HG02938 (cell line): ENCODE measurements at regions not wholly inside any gene's neighbourhood (a gene's known extent, or its start where the extent isn't known, plus 50 kb on each side); places are given as distances from the start of the nearest gene placed in this dataset.

Experiments
- ATAC-seq: cut with Tn5 transposase; IDR thresholded peaks from one replicate; pipeline ENCODE4 v1.9.1; 2021; ENCODE audit warnings: mild to moderate bottlenecking, moderate library complexity; ENCODE audit not compliant: unreplicated experiment

DNA sequence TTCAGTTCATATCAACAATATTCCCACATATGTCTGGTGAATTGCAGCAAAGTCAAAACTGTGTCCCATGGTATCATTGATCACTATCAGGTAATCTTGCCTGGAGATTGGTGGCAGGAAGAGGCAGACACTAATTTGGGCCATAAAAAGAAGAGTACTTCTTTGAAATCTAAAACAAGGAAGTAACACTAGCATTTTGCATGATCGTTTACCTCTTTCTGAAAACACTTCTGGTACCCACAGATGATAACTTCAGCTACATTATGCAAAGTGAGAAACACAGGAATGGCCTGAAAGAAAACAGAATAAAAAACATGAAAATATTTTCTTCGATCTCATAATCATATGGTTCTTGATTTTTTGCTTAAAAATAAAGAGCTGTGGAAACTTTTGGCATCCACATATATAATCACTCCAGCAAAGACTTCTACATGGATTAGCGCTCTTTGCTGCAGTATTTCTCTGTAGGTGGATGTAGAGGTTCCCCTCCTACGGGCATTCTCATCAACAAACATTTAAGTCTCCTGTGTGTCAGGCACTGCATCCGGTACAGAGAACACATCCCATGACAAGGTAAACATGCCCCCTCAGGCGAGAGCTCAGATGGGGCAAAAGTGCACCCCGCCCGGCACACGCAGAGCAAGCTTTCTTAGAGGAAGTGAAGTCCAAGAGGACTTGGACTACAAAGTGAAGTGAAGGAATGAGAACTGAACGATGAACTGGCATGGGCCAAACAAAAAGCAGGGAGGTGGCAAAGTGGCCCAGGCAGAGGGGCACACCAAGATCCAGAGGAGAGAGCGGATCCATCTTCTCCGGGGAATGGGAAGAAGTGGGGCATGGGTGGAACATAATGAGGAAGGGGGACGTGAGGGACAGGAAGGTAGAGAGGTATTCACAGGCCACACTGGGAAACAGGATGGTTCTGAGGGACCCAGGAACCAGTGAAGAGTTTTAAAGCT lies 68.0 kb upstream of the RIOK3 start:
- ATAC-seq, result no peak

- no peak for ATAC-seq
Measured at GRCh38 chr18:23386317-23386716, 66.8 kb upstream of the RIOK3 start.

DNA sequence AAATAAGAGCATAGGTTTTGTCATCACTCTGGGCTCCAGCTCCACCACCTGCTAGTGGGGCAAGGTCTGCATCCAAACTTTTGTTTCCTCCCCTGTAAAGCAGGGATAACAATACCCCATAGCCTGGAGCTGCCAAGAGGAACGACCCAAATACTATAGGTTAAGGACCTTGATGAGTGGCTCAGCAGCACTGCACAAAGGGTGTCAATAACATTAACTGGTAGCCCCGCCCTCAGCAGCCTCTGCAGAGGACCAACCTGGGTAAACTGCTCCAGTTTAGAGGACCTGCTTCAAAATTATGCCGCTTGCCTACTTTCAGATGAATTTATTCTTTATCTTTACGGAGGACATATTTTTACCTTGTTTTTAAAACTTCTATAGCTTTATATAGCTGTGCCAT lies 65.8 kb upstream of the RIOK3 start:
- ATAC-seq, result no peak

DNA sequence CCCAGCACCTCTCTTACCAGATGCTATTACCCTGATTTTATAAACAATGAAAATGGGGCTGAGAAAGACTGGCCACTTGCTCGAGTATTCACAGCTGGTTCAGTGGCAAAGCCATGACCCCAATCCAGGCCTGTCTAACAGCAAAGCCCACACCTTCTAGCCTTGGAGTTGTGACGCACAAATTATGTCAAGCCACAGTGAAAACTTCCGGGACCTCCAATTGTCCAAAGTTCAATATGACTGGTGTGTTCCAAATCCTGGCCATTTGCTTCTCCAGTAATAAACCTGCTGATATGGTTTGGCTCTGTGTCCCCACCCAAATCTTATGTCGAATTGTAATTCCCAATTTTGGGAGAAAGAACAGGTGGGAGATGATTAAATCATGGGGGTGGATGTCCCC lies 64.7 kb upstream of the RIOK3 start:
- ATAC-seq, result no peak

DNA sequence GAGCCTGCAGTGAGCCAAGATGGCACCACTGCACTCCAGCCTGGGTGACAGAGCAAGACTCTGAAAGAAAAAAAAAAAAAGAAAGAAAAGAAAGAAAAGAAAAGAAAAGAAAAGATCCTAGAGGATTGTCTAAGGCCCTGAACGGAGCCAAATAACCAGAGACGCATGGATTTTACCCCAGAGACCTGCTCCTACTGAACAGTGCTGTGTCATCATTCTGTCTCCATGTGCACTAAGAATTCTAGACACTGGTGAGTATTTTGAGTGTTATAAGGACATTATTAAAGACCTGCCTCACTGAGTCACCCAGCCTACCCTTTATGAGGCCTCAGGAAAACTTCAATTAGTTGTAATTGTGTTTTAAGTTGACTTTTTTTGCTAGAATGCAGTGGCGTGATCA lies 61.9 kb upstream of the RIOK3 start:
- no peak for ATAC-seq

DNA sequence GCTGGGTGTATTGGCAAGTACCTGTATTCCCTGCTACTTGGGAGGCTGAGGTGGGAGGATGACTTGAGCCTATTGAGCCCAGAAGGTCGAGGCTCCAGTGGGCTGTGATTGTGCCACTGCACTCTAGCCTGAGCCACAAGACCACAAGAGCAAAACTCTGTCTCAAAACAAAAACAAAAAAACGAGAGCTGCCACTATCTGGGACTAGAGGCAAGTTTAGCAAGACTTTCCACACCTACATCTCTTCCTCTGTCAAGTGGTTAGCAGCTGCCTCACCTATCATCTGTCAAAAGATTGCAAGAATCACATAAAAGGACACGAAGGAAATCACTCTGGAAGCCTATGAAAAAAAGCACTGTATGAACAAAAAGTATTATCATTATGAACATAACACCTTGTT lies 55.2 kb upstream of the RIOK3 start:
- ATAC-seq, result no peak

- ATAC-seq, result no peak
Measured at GRCh38 chr18:23398401-23398800, 54.7 kb upstream of the RIOK3 start.

GRCh38 chr18:23399067-23399466 lies 54.0 kb upstream of the RIOK3 start:
- ATAC-seq, result no peak

- ATAC-seq, result no peak
Measured at GRCh38 chr18:23400918-23401317, 52.2 kb upstream of the RIOK3 start.

DNA sequence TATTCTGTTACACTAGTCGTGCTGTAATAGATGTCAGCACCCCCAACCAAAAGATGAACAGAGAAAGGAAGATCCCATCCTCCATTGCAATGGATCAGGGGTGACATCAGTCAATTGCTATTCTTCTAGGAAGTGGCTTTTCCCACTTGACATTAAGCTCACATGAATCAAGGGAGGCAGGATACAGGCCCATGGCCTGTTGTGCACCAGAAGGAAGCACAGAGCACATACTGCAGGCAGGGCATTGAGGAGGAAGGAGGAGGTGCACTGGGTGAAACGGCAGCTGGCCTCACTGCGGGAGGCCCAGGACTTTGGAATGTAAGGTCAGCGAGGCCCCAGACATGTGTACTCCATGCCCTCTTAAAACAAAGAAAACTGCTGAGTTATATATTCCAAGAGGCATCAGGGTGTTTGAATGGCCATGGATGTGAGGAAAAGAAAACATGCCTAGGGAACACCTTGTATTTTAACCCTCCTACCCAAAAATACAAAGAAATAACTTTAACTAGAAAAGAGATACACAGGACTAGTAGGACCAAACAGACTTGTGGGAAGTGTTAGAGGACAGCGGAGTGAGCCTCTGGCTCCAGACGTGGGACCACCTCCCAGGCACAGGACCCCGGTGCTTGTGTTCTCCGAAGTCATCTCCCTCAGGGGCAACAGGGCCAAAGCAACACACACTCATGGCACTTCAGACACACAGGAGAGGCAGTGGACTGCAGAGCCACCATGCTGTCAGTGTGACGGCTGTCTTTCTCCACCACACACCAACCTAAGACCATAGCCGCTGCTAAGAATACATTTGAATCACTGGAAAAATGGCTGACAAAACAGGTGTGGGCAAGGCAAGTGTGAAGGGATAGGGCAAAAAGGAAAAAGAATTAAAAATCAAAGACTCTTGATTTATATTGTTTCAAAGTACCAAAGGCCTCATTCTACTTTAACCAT lies 51.4 kb upstream of the RIOK3 start:
- ATAC-seq, result no peak
